Left renal cortex interstitium (tissue), 4 donors: ENCODE measurements at regions not wholly inside any gene's neighbourhood (a gene's known extent, or its start where the extent isn't known, plus 50 kb on each side); places are given as distances from the start of the nearest gene placed in this dataset.
A peak's percentile ranks its signal among the peaks of the same experiment; 100 is the strongest.

Experiments
- DNase-seq, 4 donors: peaks; one replicate each; pipeline ENCODE4 v3.0.0-alpha.2; 2013; ENCODE audit warnings: low read depth in 4 of 4, low spot score in 2 of 4, missing footprints in 1 of 4

DNA sequence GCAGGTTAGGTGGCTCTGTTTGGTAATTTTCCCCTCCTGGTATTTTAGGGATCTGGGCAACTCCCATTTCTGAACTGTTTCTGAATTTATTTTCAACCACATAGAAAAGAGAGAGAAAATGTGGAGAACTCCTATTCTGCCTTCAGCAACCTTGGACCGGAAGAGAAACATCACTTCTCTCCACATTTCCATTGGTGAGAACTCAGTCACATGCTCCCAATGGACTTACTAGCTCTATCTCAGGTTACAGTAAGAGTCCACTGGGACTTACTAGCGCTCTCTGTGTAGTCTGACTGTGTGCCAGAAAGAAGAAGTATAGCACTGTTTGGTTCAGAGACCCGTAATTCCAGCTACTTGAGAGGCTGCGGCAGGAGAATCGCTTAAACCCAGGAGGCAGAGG lies 383.2 kb downstream of the DUSP6 start:
- no peak for DNase-seq

DNA sequence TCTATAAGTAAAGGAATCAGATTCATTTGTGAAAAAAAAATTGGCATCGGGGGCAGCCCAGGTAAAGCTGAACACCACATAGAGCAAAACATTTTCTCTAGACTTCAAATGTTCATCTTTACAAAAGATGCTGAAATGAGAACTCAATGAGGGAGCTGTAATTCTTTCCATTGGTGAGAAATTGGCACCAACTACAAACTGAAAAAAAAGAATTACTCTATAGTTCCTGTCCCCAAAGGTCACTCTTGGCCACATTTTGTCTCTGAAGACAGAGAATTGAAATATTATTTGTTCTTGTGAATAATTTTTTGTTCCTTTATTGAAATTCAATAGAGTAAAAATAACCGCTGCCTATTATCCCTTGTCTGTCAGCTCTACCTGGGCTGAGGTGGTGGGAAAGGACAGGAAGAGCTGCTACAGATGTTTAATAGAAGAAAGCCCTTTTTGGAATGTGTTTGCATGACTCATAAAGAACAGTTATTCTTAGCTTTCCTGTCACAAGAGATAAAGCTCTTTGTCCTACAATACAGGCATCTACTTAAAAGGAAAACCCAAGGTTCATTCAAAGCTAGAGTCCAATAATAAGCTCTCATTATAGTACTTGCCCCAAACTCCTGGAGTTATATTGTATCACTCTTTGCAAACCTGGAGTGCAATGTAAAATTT lies 380.1 kb upstream of the KITLG start:
- DNase-seq, result no peak

DNA sequence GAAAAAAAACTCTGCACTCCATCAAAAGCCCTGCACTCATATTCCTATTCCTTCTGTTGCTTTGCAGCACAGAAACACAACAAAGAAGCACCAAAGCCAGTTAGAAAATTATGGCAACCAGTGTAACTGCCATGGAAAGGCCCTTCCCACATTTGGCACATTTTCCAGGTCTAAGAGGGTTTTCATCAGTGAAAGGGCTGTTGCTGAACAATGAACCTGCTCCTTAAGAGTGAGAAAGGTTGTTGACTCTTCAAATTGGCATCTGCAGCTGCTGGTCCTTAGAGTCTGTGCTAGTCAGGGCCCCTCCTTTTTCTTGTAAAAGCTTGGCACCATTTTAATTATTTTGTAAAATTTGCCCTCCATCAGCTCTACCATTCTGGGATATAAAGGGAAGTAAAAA lies 378.7 kb upstream of the KITLG start:
- no peak for DNase-seq

DNA sequence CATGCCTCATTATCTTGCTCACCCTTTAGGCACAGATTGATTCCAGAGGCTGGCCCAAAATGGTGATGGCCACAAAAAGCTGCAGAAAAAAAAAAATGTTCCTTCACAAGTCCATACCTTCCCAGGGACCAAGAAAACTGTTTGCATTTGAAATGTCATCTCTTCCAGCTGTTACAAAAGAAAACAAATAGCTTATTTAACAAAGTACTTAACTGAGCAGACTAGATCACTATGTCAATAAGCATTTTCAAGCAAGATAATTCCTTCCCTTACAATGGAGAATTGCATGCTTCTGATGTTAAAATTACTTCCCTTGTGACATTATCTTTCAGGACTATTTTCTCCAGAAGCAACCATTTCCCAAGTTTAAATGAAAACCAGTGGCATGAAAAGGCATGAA lies 377.9 kb upstream of the KITLG start:
- DNase-seq, result no peak

DNA sequence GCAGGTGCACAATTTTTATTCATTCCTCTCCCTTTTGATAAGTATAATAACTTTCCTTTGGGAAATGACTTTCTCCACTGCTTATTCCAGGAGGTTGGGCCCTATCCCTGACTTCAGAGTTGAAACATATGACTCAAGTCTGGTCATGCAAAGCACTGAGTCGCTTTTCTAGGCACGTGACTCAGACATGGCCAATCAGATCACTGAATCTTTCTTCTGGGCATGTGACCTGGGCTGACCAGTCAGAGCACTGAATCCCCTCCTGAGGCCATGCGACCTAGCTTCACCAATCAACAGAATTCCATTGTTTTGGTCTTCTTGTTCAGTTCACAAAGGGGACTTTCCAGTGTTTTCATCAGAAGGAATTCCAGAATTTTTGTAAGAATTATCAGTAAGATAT lies 377.1 kb upstream of the KITLG start:
- DNase-seq, result no peak

DNA sequence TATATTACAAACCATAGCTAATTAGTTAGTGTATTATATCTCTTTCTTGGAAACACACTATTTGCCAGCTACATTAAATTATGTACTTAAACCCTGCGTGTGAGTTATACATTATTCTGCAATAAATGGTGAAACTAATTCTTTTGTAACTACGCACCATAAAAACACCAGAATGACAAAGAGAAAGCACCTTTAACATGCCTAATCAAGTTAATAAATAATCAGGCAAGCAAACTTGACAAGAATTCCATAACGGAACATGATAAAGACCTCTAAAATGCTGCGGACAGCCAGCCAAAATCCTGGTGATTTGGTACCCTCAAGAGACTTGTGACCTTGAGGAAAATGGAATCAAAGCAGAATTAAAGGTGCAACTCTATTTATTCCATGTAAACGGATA lies 375.3 kb upstream of the KITLG start:
- DNase-seq, result no peak

DNA sequence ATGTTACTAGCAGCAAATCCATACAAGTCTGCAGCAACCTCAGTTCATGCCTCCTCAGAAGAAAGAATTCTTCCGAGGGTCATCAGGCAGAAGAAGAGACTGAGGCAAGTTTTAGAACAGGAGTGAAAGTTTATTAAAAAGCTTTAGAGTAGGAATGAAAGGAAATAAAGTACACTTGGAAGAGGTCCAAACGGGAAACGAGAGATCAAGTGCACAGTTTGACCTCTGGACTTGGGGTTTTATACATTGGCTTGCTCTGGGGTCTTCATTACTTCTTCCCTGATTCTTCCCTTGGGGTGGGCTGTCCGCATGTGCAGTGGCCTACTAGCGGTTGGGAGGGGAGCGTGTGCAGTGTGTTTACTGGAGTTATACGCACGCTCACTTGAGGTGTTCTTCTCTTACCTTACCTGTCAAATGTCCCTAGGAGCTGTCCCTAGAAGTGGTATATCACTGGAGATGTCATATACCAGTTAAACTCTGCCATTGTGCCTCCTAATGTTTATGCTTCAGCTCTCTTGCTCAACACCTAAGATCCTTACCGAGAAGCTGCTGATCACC lies 372.8 kb upstream of the KITLG start:
- no peak for DNase-seq

DNA sequence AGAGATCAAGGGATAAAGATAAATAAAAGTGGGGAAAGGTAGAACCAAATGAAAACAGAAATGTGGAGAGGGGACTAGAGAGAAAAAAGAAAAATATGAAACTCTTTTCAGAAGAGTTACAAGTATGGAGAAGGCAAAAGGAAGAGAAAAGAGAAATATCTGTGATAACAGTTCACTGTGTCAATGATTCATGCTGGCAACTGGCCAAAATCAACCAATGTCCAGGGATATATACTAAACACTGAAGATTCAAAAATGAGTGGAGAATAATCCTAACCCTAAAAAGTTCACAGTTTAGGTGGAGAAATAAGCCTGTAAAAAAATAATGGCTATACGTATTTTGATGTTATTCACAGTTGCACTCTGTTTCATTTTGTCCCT lies 372.3 kb upstream of the KITLG start:
- no peak for DNase-seq

DNA sequence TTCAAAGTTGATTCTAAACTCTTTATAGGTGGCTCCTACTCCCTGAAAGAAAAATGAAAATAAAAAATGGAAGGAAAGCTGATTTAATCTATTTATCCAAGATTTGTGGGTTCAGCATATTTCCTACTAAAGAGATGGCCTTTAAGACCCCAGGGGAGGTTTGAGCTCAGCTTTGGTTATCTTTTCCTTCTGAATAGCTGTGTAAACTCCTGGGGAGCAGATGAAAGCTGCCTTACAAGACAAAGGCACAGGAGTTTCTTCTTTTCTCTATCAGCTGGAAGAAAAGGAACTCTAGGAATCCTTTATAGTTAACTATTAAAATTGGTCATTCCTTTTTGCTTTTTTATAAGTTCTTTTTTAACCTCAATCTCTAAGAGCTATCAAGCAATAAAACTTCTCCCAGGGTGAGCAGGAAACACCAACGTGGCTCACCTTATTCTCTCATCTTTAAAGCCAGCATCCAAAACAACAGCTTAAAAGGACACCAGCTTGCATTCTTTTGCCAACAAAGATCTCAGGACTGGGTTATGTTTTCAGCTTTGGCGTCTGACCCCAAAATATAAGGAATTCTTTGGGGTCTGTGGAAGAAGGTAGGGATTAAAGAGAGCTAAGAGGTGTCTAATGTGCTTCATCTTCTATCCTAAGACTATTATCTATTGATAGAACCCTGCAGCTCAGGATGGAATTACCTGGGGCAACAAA lies 371.7 kb upstream of the KITLG start:
- no peak for DNase-seq

DNA sequence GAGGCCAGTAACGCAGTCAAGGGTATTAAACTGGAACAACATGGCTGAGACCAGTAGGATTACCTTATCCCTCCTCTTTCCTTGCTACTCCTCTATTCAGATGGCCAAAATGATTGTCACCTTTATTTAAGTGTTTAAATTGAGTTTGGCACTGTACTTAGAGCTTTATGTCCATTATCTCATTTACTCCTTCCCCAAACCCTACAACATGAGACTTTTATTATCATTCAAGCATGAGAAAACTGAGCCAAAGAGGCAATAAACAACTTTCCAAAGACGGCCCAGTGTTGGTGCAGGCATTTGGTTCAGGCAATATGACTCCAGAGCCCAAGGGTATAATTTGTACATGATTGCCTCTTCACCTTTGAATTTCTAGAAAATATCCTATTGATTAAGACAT lies 370.9 kb upstream of the KITLG start:
- DNase-seq, result no peak

DNA sequence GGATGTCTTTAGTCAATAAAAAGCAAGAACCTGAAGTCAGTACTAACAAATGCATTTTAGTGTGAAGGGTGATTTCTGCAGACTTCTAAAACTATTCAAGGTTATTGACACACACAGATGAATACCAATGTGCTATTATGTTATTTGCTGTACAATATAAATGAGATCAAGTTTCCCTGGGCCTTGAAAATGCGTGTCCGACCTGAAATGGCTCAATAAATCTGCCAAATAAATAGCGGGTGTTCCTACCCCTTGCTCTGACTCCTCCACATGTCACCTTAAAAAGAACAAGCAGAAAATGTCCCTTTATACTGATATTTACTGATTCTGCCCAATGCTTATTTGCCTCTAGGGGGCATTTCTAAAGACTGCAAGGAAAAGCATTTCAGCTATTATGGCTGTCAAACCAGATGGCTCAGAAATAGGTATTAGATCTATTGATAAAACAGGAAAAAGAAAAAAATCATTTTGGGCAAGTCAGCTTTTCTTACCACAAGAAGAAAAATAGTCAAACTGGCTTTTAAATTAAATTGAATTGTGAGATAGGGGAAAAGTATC lies 367.3 kb upstream of the KITLG start:
- no peak for DNase-seq

DNA sequence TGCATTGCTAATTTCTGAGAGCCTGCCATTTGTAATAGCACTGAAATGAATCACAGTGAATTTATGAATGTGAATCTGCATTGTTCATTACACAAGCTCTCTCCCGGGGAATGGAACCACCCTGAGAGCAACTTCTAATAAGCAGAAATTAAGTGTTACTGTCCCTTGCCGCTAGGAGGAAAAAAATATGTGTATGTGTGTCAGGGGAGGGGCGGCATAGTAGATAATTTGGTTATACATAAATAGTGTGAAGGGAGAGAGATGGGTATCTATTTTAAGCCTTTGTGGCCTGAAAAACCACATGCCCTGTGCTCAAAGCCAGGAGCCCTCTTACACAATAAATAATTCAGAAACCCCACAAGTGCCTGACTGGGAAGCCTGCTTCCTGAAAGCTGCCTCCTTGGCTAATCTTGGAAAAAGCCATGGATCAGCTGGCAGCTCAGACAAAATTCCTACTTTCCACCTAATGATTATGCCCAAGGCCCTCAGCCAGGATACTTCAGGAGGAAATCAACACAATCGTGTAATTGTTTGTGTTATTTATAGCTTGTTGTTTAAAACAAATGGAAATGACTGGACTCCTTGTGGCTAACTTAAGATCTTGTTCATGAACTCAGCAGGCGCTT lies 366.2 kb upstream of the KITLG start:
- DNase-seq, result no peak

DNA sequence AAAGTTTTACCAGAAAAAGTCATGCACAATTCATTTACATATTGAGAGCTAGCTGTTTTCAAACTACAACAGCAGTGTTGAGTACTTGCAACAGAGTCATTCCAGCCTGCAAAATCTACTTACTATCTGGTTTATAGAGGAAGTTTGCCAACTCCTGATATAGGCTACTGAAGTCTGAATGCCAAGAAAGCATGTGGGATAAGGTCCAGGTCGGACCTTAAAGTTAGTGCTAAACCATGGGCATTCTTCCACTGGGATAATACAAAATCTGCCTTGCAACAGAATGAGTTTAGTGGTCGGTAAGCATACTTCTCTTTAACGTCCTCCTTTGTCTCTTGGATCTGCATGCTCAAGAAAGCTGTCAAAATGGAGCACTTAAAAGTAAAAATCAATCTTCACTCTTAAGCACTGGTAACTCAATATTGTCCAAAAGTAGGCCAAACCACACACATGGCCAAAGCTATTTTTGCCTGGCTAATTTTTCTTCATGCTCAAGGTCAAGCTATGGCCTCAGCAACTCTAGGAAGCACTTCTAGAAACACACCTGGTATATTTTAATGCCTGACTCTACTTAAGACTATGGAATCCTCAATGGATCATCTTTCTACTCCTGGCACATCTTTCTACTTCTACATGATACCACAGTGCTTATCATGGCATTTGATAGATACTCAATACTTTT lies 364.9 kb upstream of the KITLG start:
- no peak for DNase-seq

DNA sequence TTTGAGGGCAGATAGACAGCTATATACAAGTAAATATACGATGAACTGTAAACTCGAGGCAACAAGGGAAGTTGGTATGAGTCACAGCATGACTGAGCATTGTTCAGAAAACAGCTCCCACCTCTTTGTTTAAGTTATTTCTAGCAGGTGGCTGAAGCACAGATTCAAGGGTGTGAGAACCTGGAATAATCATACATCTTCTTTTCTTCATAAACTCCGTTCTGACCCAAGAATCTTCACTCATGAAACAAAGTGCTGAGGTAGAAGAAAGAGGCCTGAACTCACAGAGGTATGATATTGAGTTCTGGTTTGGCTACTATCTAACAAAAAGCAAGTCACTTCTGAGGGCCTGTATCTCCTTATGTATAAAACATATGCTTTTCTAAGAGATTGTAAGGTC lies 364.1 kb upstream of the KITLG start:
- DNase-seq, result no peak

DNA sequence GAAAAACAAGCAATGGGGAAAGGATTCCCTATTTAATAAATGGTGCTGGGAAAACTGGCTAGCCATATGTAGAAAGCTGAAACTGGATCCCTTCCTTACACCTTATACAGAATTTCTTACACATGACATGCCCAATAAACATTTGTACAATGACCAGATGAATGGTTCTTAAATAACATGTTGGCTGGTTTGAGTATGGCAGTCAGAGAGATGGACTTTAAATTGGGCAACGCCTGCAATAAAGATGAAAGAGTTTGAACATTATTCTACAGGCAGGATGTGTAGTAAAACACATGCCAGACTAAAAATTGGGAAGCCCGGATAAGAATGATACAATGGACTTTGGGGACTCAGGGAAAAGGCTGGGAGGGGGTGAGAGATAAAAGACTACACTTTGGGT lies 360.6 kb upstream of the KITLG start:
- no peak for DNase-seq

DNA sequence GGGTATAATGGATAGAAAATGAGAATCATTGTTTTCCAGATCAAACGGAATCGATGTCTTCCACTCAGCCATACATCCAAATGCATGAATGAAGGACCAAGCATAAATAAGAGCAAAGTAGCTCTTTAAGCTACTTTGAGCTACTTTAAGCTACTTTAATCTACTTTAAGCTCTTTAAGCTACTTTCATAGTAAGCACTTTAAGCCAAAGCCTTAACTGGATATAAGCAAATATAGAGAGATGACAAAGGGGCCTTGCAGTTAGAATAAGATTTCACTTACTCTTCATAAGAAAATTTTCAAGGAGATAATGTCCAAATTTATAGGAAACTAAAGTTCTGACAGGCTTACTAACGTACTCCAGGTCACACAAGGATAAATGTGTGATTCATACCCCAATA lies 355.6 kb upstream of the KITLG start:
- no peak for DNase-seq

DNA sequence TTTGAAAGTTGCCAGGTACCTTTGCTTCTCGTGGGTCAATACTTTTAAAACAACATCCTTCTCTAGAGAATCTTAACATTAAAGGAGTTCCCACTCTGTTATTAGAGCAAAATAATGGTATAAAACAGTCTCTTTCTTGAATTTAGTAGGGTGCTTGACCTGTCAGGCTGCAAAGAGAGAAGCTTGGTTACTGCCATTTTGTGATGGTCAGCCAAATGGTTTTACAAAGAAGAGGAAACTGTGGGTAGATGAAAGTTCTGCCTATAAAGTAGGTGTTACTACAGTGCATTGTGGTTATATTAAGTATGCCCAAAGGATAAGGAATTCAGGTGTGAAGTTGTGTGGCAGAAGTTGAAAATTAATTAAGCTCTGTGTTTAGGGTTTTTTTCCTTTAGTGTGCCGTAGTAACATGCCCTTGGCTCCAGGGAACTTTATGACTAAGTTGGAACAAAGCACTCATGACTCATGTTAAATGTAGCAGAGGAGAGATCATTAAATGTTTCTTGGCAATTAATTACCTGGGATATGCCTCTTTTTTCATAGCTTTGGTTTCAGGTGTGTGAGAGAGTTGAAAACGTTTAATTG lies 354.0 kb upstream of the KITLG start:
- no peak for DNase-seq

DNA sequence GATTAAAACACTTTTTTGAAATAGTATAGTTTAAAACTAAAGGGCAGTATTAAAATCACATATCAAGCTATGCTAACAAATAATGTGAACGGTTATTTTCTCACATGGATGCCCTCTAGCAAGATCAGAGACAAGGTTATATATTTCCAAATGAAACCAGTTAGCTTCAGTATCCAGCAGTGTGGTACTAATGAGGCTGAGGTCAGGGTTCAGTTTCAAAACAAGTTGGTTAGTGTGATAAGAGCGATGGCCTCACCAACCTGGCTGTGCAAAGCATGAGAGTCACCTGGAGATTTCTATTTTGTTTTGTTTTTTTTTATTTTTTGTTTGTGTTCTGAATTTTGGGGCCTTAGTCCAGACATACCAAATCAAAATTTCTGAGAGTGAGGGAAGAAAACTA lies 352.2 kb upstream of the KITLG start:
- DNase-seq, result no peak

DNA sequence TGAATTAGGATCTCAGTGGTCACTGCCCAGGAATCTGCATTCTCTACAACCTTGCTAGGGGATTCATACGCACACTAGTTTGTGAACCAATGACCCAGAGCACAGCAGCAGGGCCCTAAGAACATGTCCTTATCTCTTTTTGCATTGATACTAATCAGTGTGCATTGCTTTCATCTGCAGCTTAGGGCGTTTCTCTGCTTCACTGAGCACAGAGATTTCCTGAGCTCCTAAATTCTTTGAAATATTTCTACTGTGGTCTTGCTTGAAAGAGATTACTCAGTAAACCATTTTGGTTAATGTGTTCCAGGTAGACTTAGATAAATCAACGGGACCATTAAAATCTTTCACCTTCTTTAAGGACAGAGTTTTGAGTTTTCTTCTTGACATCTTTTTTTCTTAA lies 351.3 kb upstream of the KITLG start:
- peak in 1 of 4 donors; percentile 58 for DNase-seq

DNA sequence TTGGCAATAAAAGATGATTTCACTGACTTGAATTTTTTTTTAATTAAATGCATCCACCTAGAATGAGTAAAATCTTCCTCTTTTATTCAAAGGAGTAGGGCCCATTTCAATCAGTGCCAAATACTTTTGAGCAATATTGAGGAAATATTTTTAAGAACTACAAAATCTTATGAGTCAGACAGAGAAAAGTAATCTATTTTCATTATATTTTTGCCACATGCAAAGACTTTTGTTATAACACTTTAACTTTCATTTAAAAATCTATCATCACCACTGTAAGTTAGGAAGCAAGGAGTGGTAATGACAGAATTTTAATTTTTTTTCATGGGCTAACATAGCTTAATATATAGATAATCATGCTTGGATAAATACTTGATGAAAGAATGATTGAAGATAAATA lies 345.2 kb upstream of the KITLG start:
- no peak for DNase-seq

DNA sequence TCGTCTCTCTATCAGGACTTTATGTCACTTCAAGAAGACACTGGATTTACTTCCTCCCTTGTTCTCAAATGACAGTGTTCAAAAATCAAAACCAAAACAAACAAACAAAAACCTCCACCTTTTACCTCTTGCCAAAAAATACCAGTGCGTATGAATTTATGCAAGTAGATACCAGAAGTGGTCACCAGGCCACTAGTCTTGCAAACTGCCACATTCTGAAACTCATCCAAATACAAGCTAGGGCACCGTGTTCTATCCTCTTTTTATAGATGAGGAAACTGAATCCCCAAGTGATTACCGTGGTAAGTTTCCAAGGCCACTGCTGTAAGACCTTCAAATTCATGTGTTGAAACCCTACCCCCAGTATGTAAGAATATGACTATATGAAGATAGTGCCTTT lies 343.9 kb upstream of the KITLG start:
- DNase-seq, result no peak
